ENCODE measurements at regions not wholly inside any gene's neighbourhood (a gene's known extent, or its start where the extent isn't known, plus 50 kb on each side); places are given as distances from the start of the nearest gene placed in this dataset.

GRCh38 chr12:72207486-72208409 is 64.4 kb upstream of the TRHDE start:
- no peak for TF ChIP-seq POLR2AphosphoS5 (IDR thresholded peaks at IDR 0.05; ENCODE audit: borderline replicate concordance, low read depth, low read length)
- TF ChIP-seq EZH2 (IDR thresholded peaks at IDR 0.05), result no peak

All from SK-N-MC (cell line).